T1000 (cell line): ENCODE measurements at regions not wholly inside any gene's neighbourhood (a gene's known extent, or its start where the extent isn't known, plus 50 kb on each side); places are given as distances from the start of the nearest gene placed in this dataset.
A peak's percentile ranks its signal among the peaks of the same experiment; 100 is the strongest.
"Not testable (repeated sequence)": the region's sequence is repeated elsewhere in the genome, so short reads cannot be mapped to it uniquely, and the experiment has no call there.

Experiments used
- DNase-seq: peaks from one replicate; lab custom pipeline; 2025; ENCODE audit warnings: mixed read lengths; lab: John Stamatoyannopoulos, UW

DNA sequence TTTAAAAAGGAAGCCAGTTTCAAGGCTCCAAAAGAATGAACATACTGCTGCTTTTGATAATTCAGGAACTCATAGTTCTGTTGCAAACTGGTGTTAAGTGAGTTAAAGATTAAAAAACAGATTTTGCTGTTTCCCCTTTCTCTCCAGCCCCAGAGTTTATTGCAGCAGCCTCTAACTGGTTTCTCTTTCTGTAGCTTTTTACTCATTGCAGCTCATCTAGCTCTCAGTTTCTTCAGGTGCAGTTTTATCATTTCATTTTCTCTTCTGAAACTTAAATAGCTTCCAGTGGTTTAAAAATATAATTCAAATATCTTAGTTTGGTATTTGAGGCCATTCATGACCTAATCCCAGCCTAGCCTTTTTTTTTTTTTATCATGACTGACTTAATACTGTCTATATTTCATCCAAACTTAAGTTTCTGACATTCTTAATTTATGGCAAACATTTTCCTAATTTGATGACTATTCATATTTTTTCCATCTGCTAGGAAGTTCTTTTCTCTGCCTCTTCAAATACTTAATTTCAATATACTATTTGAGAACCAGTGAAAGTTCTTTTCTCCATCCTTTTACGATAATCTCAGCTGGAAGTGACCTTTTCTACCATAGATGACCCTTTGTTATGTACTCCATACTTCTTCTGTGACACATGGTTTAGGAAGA is 252.7 kb upstream of the GRIA1 start:
- DNase-seq, result no peak

DNA sequence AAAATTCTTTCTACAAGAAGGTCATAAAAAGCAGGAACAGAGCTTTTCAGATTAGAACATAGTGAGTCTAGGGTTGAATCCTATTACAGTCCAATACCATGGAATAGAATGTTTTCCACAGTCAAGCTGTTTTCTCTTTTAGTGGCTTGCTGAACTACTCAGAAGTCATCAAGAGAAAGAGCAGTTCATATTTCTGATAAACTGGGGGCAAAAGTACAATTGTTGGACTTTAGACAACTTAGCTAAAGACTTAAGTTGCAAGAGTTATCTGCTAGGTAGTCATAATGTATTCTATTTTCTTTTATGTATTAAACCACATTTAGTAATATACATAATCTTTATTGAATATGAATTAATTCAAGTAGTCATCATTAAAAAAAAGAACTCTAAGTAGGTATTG is 233.1 kb upstream of the GRIA1 start:
- no peak for DNase-seq

DNA sequence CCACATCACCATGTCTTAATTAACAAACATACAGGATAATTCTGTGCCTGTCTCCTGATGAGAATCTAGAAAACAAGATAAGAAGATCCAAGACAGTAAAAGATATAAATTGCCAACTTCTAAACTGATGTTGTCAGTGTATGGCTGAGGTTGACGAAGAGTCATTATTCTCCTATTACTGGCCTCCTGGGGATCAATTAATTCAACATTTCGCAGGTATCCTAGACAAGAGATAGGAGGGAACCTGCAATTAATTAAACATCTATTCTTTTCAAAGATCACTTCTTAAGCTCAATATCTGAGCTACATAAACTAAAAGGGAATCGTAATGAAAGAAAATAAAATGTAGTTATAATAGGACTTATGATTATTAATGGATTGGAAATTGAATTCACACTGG is 232.0 kb upstream of the GRIA1 start:
- no peak for DNase-seq

DNA sequence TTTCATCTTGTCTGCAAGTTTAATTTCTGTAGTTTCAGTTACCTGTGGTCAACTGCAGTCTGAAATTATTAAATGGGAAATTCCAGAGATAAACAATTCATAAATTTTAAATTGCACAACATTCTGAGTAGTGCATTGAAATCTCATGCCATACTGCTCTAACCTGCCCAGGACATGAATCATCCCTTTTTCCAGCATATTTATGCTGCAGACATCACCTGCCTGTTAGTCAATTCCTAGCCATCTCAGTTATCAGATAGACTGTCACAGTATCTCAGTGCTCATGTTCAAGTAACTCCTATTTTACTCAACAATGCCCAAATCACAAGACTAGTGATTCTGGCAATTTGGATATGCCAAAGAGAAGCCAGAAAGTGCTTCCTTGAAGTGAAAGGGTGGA is 223.0 kb upstream of the GRIA1 start:
- DNase-seq, result no peak

DNA sequence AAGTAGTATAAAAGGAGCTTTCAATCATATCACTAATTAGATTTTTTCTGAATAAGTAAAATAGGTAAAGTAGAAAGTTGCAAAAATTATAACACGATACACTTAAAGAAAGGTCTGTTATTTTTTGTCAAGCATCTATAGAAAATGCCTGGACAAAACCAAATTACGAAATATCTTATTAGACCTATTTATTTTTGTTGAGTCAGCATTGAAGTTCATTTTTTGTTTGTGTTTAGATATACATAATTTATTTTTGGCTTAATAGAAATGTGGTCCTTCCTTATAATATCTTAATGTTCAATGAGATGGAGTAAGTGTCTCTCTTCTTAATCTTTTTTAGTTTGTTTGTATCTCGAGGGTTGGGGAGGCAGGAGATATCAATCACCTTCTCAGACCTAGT is 214.8 kb upstream of the GRIA1 start:
- no peak for DNase-seq

DNA sequence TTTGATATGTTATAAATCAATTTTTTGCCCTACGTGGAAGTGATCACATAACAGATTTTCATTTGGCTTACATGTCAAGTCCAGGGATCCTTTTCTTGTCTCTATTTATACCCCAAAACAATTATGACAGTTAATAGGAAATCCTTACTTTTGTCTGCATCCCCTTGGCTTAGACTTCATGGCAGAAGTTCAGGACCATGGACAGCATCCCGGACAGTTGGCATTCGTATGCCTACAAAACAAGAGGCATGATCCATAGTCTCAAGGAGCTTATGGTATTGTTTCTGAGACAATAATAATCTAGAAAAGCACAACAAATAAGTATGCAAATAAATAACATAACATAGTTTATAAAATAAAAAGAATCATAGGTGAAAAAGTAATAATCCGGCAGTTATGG is 214.3 kb upstream of the GRIA1 start:
- peak; percentile 5 for DNase-seq

DNA sequence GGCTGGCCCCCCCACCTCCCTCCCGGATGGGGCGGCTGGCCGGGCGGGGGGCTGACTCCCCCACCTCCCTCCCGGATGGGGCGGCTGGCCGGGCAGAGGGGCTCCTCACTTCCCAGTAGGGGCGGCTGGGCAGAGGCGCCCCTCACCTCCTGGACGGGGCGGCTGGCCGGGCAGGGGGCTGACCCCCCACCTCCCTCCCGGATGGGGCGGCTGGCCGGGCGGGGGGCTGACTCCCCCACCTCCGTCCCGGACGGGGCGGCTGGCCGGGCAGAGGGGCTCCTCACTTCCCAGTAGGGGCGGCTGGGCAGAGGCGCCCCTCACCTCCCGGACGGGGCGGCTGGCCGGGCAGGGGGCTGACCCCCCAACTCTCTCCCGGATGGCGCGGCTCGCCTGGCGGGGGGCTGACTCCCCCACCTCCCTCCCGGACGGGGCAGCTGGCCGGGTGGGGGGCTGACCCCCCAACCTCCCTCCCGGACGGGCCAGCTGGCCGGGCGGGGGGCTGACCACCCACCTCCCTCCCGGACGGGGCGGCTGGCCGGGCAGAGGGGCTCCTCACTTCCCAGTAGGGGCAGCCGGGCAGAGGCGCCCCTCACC is 194.1 kb upstream of the GRIA1 start:
- DNase-seq, result not testable (repeated sequence)

DNA sequence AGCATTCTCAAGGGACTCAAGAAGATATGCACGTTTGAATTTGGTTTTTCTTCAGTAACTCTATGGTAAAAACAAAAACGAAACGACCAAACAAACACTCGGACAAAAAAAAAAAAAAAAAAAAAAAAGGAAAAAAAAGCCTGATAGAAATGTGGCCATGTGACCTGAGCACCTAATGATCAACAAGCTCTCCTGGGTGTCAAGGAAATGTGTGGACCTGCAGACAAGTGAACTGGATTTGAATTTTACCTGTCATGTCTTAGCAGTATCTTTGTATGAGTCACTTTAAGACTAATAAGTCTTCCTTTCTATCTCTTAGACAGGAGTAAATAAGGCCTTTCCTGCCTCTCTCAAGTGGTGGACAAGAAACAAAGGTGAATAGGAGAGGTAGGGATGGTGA is 190.6 kb upstream of the GRIA1 start:
- DNase-seq, result no peak

DNA sequence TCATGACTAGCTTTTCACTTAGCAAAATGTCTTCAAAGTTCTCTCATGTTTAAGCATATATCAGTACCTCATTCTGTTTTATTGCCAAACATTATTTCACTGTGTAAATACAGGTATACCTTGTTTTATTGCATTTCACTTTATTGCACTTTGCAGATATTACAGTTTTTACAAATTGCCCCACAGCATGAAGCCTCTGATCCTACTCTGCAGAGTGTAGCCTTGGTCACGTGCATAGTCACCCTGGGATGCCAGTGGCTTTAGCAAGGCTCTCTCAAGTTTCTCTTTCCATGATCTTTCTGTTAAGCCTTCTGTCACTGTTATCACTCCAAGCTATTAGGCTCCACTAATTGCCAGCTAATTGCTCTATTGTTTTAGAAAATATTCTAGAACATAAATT is 182.2 kb upstream of the GRIA1 start:
- no peak for DNase-seq

DNA sequence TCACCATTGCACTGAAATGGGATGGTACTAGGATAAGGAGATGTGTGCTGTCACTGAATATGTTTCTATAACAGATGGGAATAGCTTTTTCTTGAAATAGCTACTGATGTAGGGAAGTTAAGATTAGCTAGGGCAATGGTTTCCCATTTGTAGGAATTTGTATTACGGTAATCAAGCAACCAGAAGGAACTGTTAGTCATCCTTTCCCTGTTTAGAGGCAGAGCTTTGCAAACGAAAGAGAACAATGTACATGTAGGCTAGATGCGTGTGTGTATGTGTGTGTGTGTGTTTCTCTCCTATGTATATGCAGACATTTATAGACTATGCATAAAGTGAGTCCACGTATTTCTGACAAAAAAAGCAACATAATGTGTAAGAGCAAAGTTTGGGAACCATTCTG is 171.9 kb upstream of the GRIA1 start:
- DNase-seq, result no peak

DNA sequence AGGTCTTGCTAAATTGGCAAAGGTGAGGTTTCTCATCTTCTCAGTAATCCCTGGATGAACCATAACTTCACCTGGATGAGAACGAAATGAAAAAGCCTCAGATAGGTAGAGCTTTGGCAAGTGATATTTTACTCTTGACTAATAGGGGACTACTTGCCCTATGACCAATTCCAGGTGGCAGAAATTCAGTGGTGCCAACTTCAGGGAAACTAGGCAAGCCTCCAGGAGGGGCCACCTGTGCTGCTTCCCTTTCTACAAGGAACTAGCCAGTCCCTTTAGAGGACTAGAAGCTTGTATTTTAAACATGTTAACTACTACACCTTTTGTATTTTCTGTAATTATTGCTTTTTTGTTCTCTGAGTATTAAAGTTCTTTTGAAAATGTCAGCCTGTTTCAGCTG is 169.0 kb upstream of the GRIA1 start:
- DNase-seq, result no peak

DNA sequence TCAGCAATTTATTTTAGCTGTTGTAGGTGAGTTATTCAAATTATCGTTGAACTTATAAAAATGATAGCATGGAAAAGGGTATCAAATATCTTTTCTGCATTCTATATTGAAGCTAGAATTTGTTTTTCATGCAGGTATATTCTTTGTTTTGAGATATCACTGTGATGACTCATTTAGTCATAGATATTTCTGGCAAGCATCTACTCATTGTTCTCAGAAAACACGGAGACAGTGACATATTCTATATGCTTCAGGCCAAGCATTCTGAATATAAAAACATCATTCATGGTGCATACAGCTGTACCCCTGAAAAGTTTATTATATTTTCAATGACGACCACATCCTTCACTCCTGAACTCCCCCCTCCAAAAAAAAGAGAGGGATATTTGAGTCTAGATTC is 150.3 kb upstream of the GRIA1 start:
- no peak for DNase-seq

DNA sequence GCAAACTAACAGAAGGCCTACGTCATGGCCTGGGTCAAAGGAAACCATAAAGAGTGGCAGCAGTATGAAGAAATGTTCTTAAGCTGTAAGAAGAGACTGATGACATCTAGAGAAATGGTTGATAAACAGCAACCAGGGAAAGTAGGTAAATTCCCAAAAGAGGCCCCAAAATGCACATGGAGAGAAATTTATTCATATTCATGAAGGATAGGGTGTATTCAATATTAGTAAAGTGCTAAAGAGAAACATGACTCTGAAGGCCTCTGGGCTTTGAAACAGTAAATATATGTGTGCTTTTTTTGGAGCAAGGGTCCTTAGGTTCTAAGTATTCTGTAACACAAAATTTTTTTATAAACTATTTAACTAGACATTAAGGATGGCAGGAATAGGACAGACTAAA is 149.7 kb upstream of the GRIA1 start:
- DNase-seq, result no peak

DNA sequence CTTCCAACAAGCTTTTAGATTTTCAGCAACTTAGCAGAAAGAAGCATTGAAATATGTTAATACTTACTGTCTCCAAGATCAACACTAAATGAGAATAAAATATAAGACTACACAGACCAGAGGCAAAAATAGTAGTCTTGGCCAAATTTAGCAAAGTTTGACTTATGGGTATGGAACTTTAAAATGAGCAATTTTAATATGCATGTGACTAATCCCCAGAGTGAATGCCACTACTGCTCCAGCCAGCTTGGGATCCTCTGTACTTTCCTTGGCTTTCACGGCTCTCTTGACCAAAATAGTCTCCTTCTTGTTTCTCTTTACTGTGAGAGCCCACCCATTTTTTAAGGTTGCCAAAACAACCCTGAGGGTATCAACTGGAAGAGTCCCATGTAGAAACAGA is 148.0 kb upstream of the GRIA1 start:
- DNase-seq, result no peak

DNA sequence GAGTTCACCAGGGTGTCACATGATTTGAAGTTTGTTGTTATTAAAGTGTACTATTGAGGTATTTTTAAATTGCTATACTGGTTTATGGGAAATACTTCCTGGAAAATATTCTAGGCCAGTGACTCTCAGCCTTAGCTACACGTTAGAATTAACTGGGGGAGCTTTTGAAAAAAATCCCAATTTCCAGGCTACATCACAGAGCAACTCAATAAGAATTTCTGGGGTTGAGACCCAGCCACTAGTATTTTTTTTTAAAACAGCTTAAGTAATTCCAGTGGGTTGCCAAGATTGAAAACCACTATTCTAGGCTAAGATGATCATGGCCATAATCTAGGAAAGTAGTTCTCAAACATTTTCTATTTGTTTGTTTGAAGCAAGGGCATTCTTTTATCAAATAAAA is 142.9 kb upstream of the GRIA1 start:
- DNase-seq, result no peak

DNA sequence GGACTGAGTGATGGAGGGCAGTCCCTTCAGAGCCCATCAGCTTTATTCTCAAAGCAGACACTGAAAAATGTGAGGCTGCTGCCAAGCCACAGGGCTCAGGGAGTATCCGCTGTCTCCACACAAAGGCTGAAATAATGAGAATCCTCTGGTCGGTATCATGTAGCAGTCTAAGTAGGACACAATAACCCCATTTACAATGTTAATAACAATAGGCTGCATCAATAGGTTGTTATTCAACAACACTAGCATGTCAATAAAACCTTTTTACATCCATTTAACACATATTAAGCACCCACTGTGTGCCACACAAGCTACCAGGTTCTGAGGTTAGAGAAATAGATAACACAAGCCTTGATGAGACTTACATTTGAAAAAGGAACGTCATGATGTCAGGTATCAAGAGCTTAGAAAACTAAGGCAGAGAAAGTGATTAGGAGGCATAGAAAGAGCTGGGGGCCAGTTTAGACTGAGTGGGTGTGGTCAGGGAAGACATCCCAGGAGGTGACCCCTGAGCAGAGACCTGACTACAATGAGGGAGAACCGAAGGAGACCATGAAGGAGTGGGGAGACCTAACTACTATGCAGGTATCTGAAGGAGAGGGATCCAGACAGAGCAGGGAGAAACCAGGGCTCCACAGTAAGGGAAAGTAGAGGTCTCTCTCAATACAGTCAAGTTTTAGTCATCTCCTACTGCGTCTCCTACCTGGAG is 140.1 kb upstream of the GRIA1 start:
- DNase-seq, result no peak

DNA sequence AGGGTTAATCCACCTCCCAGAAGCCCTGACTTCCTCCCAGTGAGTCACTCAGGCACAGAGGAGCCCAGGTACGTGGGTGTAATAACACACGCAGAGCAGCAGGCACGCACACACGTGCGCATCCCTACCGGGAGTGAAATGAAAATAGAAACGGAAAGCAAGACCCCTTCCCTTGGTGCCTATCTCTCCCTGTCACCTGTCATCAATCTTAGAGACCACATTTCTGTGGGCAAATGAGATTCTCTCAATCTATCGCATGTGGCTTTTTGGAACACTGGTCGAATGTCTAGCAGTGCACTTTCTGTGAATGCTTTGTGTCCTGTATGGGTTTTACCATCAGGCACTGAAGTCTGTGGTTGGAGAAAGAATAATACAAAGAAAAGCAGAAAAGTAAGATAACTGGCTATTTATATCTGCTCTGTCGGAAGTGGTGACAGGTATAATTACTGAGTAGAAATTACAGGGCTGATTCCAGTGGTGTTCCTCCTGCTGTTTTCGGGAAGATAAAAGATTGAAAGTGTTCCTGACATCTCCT is 137.7 kb upstream of the GRIA1 start:
- DNase-seq, result no peak

DNA sequence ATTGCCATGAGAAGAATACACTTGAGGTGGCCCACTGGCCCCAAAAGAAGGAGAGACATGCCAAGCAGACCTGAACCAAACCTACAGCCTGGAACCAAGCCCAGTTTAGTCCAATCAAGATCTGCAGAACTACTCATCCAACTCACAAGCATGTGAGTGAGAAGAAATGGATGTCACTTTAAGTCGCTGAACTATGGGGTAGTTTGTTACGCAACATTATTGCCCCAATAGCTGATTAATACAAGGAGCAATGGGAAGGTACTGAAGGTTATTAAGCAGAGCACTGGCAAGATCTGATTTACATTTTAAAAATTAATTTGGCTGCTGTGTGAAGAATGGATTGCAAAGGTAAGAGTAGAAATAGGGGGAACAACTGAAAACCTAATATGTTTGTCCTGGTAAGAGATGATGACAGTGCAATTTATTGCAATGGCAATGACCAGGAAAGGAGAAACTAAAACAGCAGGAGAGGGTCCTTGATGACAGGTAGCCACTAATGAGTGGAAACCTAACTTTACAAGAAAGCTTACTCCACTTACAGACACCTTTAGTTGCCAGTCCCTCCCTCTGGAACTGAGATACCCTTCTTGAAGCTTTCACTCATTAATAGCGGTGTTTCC is 132.9 kb upstream of the GRIA1 start:
- DNase-seq, result no peak

DNA sequence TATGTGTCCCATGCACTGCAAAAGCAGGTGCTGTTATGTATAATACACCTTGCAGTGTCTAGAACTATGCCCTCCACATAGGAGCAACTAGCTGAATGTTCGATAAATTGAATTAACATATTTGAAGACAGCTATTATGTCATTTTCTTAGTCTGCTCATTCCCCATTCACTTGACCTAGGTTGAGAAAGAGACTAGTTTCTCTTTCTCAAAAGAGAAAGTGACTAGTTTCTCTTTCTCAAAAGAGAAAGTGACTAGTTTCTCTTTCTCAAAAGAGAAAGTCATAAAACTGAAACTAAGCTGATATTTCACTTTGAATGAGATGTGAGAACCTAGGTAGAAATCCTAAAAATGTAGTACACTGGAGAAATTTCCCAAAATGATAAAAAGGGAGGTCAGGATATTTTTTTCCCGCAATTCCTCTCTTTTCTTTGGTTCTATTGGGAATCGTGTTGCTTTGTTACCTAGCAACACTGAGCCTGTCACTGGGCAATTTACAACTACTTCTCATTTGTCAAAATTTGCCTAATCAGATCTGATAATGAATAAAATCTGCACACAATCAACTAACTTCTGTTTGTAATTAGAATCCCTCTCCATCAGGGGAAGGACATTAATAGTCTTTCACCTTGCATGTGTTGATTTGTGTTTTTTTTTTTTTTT is 132.0 kb upstream of the GRIA1 start:
- DNase-seq, result no peak

DNA sequence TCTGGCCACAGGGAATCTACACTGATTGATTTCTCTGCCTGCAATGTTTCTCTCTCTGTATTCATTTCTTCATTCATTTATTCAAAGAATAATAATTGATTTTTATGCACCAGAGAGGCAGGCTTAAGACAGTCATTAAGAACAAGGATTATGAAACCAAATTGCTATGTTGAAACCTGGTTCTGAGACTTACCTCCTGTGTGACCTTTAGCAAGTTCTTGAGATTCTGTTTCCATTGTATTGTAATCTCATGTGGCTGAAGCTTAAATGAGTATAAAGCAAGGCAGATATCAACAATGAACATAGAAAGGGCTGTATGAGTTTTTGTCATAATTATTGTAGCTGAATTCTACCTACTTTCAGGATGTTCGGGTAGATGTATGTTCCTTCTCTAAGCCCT is 129.6 kb upstream of the GRIA1 start:
- no peak for DNase-seq

DNA sequence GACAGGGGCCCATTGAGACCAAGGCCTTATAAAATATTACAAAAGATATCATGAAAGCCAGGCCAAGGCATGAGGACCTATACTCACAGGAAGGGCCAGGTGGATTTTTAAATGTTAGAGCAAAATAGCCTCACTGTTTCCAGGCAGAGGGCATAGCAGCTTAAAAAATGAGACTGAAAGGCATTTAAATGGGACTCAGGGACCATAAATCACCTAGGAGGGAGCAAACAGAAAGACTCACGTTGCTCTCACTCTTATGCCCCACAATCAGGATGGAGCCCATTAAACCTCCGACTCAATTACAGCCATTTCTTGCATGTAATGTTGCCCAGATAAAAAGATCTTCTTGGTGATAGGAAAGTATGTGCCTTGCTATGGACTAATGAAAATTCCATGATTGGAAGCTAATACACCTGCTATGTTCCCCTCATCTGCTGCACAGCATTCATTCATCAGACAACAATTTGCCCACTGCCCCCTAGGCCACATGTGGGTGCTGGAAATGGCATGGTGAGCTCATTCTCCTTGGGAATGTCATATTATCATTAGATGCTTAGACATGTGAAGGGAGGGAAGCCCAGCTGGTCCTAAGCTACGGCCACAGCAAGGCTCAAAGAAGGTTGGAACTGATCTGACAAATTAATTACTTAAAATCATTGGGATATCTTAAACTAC is 128.6 kb upstream of the GRIA1 start:
- no peak for DNase-seq

DNA sequence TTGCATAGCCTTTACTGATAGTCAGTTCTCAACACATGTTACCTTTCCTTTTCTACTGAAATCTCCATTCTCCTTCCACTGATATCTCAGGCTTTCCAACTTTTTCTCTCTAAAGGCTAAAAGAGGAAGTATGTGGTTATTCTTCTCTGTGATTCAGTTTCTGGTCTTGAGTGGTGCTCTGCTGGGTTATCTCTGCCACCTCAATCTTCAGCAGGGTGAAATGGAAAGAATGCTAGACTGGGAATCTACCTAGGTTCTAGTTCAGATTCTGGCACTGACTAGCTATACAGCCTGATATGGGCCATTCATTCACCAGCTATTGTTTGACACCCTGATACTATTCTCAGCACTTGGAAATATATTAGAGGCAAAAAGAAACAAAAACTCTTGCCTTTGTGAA is 124.9 kb upstream of the GRIA1 start:
- DNase-seq, result no peak
